Duodenal mucosa (tissue), 2 donors: ENCODE measurements at regions not wholly inside any gene's neighbourhood (a gene's known extent, or its start where the extent isn't known, plus 50 kb on each side); places are given as distances from the start of the nearest gene placed in this dataset.

Source experiments
- H3K27ac ChIP-seq: one replicate; pipeline ENCODE4 v1.7.0; 2013; ENCODE audit warnings: low read depth, low read length
- H3K27me3 ChIP-seq, 2 donors: one replicate each; pipeline ENCODE4 v1.7.0; 2013; ENCODE audit warnings: low read length in 2 of 2, control low read depth in 1 of 2; ENCODE audit not compliant: insufficient read depth in 2 of 2, control insufficient read depth in 1 of 2
- H3K36me3 ChIP-seq, 2 donors: one replicate each; pipeline ENCODE4 v1.7.0; 2013; ENCODE audit warnings: low read length in 2 of 2, control low read depth in 1 of 2; ENCODE audit not compliant: insufficient read depth in 2 of 2, control insufficient read depth in 1 of 2
- H3K4me1 ChIP-seq, 2 donors: one replicate each; pipeline ENCODE4 v1.7.0; 2013; ENCODE audit warnings: low read length in 2 of 2, control low read depth in 1 of 2; ENCODE audit not compliant: insufficient read depth in 2 of 2, control insufficient read depth in 1 of 2
- H3K4me3 ChIP-seq, 2 donors: one replicate each; pipeline ENCODE4 v1.7.0; 2013; ENCODE audit warnings: low read length in 2 of 2, low read depth in 1 of 2
- H3K9ac ChIP-seq, 2 donors: one replicate each; pipeline ENCODE4 v1.7.0; 2013; ENCODE audit warnings: low read length in 2 of 2, low read depth in 1 of 2
- H3K9me3 ChIP-seq, 2 donors: one replicate each; pipeline ENCODE4 v1.7.0; 2013; ENCODE audit warnings: low read length in 2 of 2, control low read depth in 1 of 2; ENCODE audit not compliant: control insufficient read depth in 1 of 2

DNA sequence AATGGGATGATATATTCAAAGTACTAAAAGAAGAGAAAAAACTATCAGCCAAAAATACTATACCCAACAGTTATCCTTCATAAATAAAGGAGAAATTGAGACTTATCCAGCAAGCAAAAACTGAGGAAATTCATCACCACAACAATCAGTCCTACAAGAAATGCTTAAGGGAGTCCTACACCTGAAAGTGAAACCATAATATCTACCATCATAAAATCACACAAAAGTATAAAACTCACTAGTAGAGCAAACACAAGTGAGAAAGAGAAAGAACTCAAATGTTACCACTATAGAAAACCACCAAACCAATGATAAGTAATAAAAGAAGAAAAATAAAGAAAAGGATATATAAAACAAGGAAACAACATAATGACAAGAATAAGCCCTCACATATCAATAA, 103.6 kb upstream of the NEO1 start:
- H3K9me3 ChIP-seq = peaks cover 0 to 2% of the 10 kb centered on the region in 2 donors
- H3K4me3 ChIP-seq = no peak overlapping the region
- H3K27me3 ChIP-seq = no peaks in the 10 kb centered on the region
- H3K36me3 ChIP-seq = no peaks in the 10 kb centered on the region
- no peaks in the 10 kb centered on the region for H3K4me1 ChIP-seq
- no peak overlapping the region for H3K9ac ChIP-seq
- H3K27ac ChIP-seq = no peak overlapping the region

DNA sequence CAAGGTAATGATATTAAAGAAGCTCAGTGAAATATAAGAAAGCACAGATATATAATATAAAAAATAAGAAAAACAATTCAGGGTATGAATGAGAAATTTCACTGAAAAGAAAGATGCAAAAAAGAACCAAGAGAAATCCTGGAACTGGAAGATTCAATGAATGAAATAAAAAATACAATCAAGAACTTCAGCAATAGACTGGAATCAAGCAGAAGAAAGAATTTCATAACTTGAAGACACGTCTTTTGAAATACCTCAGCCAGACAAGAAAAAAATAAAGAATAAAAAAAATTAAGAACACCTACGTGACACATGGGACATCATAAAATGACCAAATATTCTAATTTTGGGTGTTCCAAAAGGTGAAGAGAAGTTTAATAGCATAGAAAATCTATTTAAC, 104.6 kb upstream of the NEO1 start:
- Histone ChIP-seq H3K27me3 (no peaks in the 10 kb centered on the region), H3K9ac (no peak overlapping the region), H3K4me3 (no peak overlapping the region), H3K36me3 (no peaks in the 10 kb centered on the region), H3K9me3 (peaks cover 0 to 2% of the 10 kb centered on the region in 2 donors), H3K27ac (no peak overlapping the region), H3K4me1 (no peaks in the 10 kb centered on the region)

- Histone ChIP-seq H3K4me3 (no peak overlapping the region), H3K9ac (no peak overlapping the region), H3K9me3 (peaks cover 0 to 2% of the 10 kb centered on the region in 2 donors), H3K27ac (no peak overlapping the region), H3K27me3 (no peaks in the 10 kb centered on the region), H3K36me3 (no peaks in the 10 kb centered on the region), H3K4me1 (no peaks in the 10 kb centered on the region)
Measured at GRCh38 chr15:72944565-72944964, 107.7 kb upstream of the NEO1 start.

GRCh38 chr15:72940229-72940622, 112.0 kb upstream of the NEO1 start:
- Histone ChIP-seq H3K4me3 (no peak overlapping the region), H3K36me3 (no peaks in the 10 kb centered on the region), H3K4me1 (no peaks in the 10 kb centered on the region), H3K9me3 (no peaks in the 10 kb centered on the region), H3K27me3 (no peaks in the 10 kb centered on the region), H3K9ac (no peak overlapping the region), H3K27ac (no peak overlapping the region)

- Histone ChIP-seq H3K27me3 (no peaks in the 10 kb centered on the region), H3K4me1 (no peaks in the 10 kb centered on the region), H3K9ac (no peak overlapping the region), H3K36me3 (no peaks in the 10 kb centered on the region), H3K27ac (no peak overlapping the region), H3K9me3 (no peaks in the 10 kb centered on the region), H3K4me3 (no peak overlapping the region)
Measured at GRCh38 chr15:72939514-72940228, 112.6 kb upstream of the NEO1 start.

DNA sequence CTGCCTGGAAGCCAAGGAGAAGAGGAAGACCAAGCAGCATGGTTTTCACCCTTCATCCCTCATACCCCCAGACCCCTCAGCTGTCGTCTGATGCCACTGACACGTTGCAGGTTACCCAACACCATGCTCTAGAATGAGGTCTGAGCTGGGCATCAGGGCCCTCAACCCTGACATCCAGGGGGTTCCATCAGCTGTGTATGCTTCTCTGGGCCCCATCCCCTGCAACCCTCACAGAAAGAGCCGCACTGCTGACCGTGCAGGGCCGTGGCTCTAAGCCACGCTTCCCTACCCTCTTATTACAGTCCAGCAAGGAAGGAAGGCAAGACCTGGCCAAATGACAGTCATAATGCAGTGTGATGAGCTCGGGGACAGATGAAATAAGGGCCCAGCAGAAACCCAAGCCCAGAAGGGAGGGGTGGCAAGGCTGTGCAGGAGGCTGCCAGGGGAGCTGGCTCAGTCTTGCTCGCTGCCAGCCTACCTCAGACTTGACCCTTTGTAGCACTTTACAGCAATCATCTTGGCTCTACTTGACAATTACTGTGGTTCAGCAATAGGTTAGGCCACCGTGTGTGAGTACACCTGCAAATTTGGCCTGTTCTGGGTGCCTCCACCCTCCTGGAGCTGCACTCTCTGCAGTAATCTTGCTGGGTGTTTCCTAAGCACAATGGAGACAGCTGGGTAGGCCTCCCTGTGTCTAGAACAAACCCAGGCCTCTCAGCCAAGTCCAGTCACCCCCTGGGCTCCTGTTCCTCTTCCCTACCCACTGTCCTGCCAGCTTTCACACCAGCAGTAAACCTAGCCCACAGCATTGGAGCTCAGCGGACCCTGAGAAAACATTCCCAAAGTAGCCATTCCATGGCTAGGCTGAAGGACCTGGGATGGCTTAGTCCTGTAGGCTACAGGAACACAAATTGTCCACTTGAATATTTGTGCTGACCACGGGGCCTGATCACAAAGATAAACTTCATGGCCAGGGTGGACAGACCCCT, 115.3 kb upstream of the NEO1 start:
- no peaks in the 10 kb centered on the region for H3K9me3 ChIP-seq
- no peak overlapping the region for H3K4me3 ChIP-seq
- no peak overlapping the region for H3K9ac ChIP-seq
- H3K4me1 ChIP-seq = no peaks in the 10 kb centered on the region
- no peaks in the 10 kb centered on the region for H3K27me3 ChIP-seq
- no peaks in the 10 kb centered on the region for H3K36me3 ChIP-seq
- no peak overlapping the region for H3K27ac ChIP-seq

- H3K9ac ChIP-seq = no peak overlapping the region
- H3K36me3 ChIP-seq = no peaks in the 10 kb centered on the region
- no peaks in the 10 kb centered on the region for H3K27me3 ChIP-seq
- no peak overlapping the region for H3K27ac ChIP-seq
- H3K9me3 ChIP-seq = no peaks in the 10 kb centered on the region
- H3K4me1 ChIP-seq = no peaks in the 10 kb centered on the region
- no peak overlapping the region for H3K4me3 ChIP-seq
Measured at GRCh38 chr15:72936237-72936636, 116.0 kb upstream of the NEO1 start.

DNA sequence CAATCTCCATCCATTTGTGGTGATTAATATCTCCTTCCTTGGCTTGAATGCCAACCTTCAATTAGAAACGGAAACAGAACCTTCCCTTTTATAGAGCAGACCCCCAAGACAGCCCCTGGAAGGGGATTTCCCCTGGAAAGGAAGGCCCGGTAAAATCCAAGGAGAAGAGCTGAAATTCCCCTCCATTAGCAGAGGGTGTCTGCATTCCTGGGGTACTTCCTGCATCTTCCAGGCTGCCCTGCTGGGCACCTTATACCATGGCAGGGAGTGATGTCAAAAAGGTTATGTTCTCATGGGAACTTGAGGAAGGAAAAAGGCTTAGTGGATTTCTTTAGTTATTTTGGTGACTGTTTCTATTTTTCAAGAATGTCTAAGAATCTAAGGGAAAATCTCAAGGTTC, 116.7 kb upstream of the NEO1 start:
- H3K4me3 ChIP-seq = no peak overlapping the region
- no peak overlapping the region for H3K9ac ChIP-seq
- no peaks in the 10 kb centered on the region for H3K4me1 ChIP-seq
- no peaks in the 10 kb centered on the region for H3K9me3 ChIP-seq
- H3K27ac ChIP-seq = no peak overlapping the region
- no peaks in the 10 kb centered on the region for H3K36me3 ChIP-seq
- H3K27me3 ChIP-seq = no peaks in the 10 kb centered on the region

GRCh38 chr15:72934921-72935320, 117.3 kb upstream of the NEO1 start:
- Histone ChIP-seq H3K4me1 (no peaks in the 10 kb centered on the region), H3K9me3 (no peaks in the 10 kb centered on the region), H3K4me3 (no peak overlapping the region), H3K27me3 (no peaks in the 10 kb centered on the region), H3K27ac (no peak overlapping the region), H3K9ac (no peak overlapping the region), H3K36me3 (no peaks in the 10 kb centered on the region)

DNA sequence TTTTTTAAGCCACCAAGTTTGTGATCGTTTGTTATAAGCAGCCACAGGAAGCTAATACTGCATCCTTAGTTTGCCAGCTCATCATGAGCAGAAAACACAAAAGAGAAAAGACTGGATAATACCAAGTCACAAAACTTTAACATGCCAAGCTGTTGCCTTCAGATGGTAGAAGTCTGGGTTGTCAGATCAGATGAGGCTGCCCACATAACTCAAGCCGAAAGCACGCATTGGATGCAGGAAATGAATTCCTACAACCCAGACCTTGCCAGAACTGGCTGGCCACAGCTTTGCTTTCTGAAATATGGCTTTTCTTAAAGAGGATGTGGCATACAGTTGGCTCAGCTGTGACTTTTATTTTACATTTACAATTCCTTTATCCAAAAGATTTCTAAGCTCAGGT, 118.3 kb upstream of the NEO1 start:
- Histone ChIP-seq H3K36me3 (no peaks in the 10 kb centered on the region), H3K27me3 (no peaks in the 10 kb centered on the region), H3K9me3 (no peaks in the 10 kb centered on the region), H3K4me1 (no peaks in the 10 kb centered on the region), H3K27ac (no peak overlapping the region), H3K4me3 (no peak overlapping the region), H3K9ac (no peak overlapping the region)
